ENCODE measurements at regions not wholly inside any gene's neighbourhood (a gene's known extent, or its start where the extent isn't known, plus 50 kb on each side); places are given as distances from the start of the nearest gene placed in this dataset.

DNA sequence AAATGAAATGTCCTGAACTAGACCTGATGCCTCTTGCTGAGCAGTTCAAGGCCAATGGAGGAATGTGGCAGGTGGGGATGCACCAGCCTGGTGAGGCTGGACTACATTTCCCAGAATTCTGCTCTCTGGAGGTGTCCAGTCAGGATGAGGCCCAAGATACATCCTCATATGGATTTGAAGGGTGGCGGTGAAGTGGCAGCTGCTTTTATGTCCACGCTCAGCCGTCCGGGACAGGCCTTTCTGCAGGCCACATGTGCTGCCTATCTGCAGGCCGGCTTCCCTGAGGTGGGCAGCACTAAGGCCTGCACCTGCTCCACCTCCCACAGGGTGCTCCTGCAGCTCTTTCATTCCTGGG lies 230.2 kb downstream of the BCL11B start:
- Mint-ChIP-seq H3K9me3 (peaks cover 7% of the 10 kb centered on the region), H3K4me3 (no peak overlapping the region), H3K4me1 (no peaks in the 10 kb centered on the region), H3K27ac (no peak overlapping the region), H3K36me3 (ENCODE audit: low read depth) (no peaks in the 10 kb centered on the region), H3K27me3 (no peaks in the 10 kb centered on the region)
- ATAC-seq (ENCODE audit: low read depth) = no peak
- CTCF ChIA-PET = no interaction called here
- intact Hi-C loops (cut with micrococcal nuclease) = no loop called here
- POLR2A ChIA-PET = no interaction called here
- DNase-seq = no peak
- TF ChIP-seq, protein P1, sequence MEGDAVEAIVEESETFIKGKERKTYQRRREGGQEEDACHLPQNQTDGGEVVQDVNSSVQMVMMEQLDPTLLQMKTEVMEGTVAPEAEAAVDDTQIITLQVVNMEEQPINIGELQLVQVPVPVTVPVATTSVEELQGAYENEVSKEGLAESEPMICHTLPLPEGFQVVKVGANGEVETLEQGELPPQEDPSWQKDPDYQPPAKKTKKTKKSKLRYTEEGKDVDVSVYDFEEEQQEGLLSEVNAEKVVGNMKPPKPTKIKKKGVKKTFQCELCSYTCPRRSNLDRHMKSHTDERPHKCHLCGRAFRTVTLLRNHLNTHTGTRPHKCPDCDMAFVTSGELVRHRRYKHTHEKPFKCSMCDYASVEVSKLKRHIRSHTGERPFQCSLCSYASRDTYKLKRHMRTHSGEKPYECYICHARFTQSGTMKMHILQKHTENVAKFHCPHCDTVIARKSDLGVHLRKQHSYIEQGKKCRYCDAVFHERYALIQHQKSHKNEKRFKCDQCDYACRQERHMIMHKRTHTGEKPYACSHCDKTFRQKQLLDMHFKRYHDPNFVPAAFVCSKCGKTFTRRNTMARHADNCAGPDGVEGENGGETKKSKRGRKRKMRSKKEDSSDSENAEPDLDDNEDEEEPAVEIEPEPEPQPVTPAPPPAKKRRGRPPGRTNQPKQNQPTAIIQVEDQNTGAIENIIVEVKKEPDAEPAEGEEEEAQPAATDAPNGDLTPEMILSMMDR (IDR thresholded peaks at IDR 0.05) = no peak

DNA sequence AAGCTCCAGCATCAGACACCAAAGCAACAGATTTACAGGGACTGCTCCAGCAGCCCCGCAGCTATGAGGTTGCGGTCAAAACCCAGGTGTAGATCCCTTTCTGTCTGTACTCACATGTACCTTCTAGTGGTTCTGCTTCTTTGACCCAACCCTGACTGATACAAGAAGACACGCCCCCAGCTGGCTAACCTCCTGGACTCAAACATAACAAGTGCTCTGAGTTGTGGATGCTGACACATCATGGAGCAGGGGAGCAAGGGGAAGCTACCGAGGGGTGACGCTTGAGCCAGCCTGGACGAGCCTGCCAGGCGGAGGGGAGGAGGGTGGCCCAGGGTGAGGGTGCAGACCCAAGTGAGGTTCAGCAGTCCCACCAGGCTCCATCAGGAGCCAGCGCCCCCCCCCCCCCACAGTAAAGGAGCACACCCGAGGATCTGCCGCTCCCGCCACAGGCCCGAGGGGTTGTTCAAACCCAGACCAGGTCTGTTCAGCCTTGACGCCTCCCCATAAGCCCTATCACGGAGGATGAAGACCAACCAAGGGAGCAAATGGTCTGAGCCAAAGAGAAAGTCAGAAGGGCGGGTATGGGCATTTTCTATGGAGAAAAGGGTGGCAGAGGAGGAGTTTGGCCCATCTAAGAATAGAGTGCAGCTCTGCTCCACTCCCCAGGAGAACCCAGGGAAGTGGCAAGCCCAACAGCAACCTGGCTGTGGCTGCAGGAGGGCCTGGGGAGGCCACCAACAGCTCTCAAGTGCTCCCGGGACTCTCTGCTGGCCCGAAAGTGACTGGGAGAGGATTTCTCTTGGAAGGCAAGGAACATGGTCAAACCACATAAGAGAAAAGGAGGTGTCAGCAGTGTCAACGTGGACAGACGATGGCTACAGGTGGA lies 229.4 kb downstream of the BCL11B start:
- H3K27ac Mint-ChIP-seq = no peak overlapping the region
- H3K9me3 Mint-ChIP-seq = peaks cover 4% of the 10 kb centered on the region
- DNase-seq (no peak), ATAC-seq (ENCODE audit: low read depth) (no peak)
- ChIA-PET POLR2A (no interaction called here), CTCF (no interaction called here)
- no peaks in the 10 kb centered on the region for H3K27me3 Mint-ChIP-seq
- TF ChIP-seq, protein P1 (IDR thresholded peaks at IDR 0.05) = no peak
- H3K36me3 Mint-ChIP-seq (ENCODE audit: low read depth) = no peaks in the 10 kb centered on the region
- intact Hi-C loops (cut with micrococcal nuclease) = no loop called here
- H3K4me1 Mint-ChIP-seq = no peaks in the 10 kb centered on the region
- no peak overlapping the region for H3K4me3 Mint-ChIP-seq

DNA sequence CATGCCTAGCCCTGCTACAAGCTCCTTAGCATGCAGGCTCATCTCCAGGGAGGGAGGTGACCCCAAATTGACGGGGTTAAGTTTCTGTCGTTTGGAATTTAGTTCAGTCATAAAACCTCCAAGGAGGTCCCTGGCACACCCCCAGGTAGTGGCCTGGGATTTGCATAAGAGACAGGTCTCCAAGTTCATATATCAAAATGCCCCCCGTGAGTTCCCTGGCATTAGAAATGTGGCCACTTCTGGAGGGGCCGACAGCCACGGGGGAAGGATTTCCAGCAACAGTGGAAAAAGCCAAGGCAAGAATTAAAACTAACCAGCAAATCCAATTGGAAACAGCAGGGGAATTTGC lies 228.8 kb downstream of the BCL11B start:
- peaks cover 4% of the 10 kb centered on the region for H3K9me3 Mint-ChIP-seq
- intact Hi-C loops (cut with micrococcal nuclease) = no loop called here
- ChIA-PET POLR2A (no interaction called here), CTCF (no interaction called here)
- no peak for DNase-seq
- no peaks in the 10 kb centered on the region for H3K27me3 Mint-ChIP-seq
- TF ChIP-seq, protein P1 (IDR thresholded peaks at IDR 0.05) = no peak
- H3K27ac Mint-ChIP-seq = no peak overlapping the region
- H3K36me3 Mint-ChIP-seq (ENCODE audit: low read depth) = no peaks in the 10 kb centered on the region
- H3K4me1 Mint-ChIP-seq = no peaks in the 10 kb centered on the region
- no peak for ATAC-seq (ENCODE audit: low read depth)
- H3K4me3 Mint-ChIP-seq = no peak overlapping the region

DNA sequence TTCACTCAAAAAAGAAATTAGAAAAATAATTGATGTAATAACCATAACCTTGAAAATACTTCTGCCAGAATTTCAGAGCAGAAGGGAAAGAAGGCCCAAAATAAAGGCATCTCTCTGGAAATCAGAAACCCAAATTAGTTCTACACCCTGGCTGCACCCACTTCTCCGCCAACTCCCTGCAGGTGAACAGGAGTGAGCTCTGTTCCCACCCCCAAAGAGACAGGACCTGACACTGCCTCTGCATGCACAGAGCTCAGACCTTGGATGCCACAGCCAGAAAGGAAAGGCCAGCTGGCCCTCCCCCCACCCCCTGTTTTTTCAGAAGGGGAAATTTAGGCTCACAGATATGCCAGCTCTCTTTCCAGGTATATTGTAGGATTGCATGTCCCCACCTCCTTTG lies 228.2 kb downstream of the BCL11B start:
- ChIA-PET CTCF (no interaction called here), POLR2A (no interaction called here)
- ATAC-seq (ENCODE audit: low read depth) (no peak), DNase-seq (no peak)
- TF ChIP-seq, protein P1 (IDR thresholded peaks at IDR 0.05) = no peak
- no peak overlapping the region for H3K27ac Mint-ChIP-seq
- peaks cover 4% of the 10 kb centered on the region for H3K9me3 Mint-ChIP-seq
- H3K4me1 Mint-ChIP-seq = no peaks in the 10 kb centered on the region
- intact Hi-C loops (cut with micrococcal nuclease) = no loop called here
- H3K36me3 Mint-ChIP-seq (ENCODE audit: low read depth) = no peaks in the 10 kb centered on the region
- H3K4me3 Mint-ChIP-seq = no peak overlapping the region
- no peaks in the 10 kb centered on the region for H3K27me3 Mint-ChIP-seq

DNA sequence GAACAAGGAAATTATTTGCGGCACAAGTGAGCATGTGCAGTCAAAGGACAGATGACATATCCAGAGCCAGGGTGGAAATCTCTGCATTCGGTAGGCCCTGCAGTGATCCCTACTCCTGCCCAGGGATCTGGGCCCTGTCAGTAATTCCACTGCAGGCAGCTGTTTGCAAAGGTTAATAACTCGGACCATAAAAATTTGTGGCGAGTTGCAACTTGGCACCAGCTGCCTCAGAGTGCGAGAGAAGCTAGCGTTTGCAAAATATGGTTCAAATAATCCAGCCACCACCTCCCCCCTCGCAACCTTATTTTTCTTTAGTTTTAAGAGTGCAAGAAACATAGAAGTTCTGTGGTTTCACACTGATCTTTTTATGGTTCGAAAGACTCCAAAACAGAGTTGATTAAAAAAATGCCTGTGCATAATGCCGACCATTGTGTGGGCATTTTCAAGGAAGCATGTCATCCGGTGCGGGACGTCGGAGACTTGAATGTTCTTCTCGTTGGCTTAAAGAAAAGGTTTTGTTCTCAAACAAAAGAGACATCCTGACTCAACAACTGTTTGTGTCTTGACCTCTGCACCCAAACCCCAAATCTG lies 224.5 kb downstream of the BCL11B start:
- Mint-ChIP-seq H3K27ac (no peak overlapping the region), H3K4me3 (no peak overlapping the region), H3K9me3 (peaks cover 15% of the 10 kb centered on the region), H3K27me3 (no peaks in the 10 kb centered on the region), H3K36me3 (ENCODE audit: low read depth) (no peaks in the 10 kb centered on the region), H3K4me1 (no peaks in the 10 kb centered on the region)
- intact Hi-C loops (cut with micrococcal nuclease) = no loop called here
- TF ChIP-seq, protein P1 (IDR thresholded peaks at IDR 0.05) = no peak
- ChIA-PET POLR2A (no interaction called here), CTCF (no interaction called here)
- DNase-seq (no peak), ATAC-seq (ENCODE audit: low read depth) (no peak)

Data from activated B cell treated with CpG ODN at 0.5 μM for 24 hours (primary cell).